H9 (cell line): ENCODE measurements at regions not wholly inside any gene's neighbourhood (a gene's known extent, or its start where the extent isn't known, plus 50 kb on each side); places are given as distances from the start of the nearest gene placed in this dataset.

Experiments
- DNase-seq: peaks from one replicate; pipeline ENCODE4 v3.0.0-alpha.2; 2017
- H2AFZ ChIP-seq: one replicate; pipeline ENCODE4 v1.6.1; 2013; ENCODE audit warnings: mild to moderate bottlenecking, low read length, control low read depth, moderate library complexity
- H2AK5ac ChIP-seq: 2 replicates; pipeline ENCODE4 v1.6.1; 2013; ENCODE audit warnings: low read length, control low read depth, mixed read lengths; ENCODE audit not compliant: insufficient read length
- H2BK120ac ChIP-seq: one replicate; pipeline ENCODE4 v1.6.1; 2013; ENCODE audit warnings: low read depth, mild to moderate bottlenecking, low read length, control low read depth, inconsistent platforms; ENCODE audit not compliant: poor library complexity, severe bottlenecking
- H2BK12ac ChIP-seq: 2 replicates; pipeline ENCODE4 v1.6.1; 2013; ENCODE audit warnings: low read length, control low read depth, mixed read lengths, low read depth; ENCODE audit not compliant: insufficient read length
- H2BK15ac ChIP-seq: 2 replicates; pipeline ENCODE4 v1.6.1; 2013; ENCODE audit warnings: low read depth, low read length, control low read depth
- H2BK20ac ChIP-seq: one replicate; pipeline ENCODE4 v1.6.1; 2013; ENCODE audit warnings: low read depth, mild to moderate bottlenecking, low read length, control low read depth, inconsistent platforms; ENCODE audit not compliant: poor library complexity, severe bottlenecking
- H2BK5ac ChIP-seq: 2 replicates; pipeline ENCODE4 v1.6.1; 2013; ENCODE audit warnings: low read length, control low read depth, mixed read lengths; ENCODE audit not compliant: insufficient read length
- H3K14ac ChIP-seq: 2 replicates; pipeline ENCODE4 v1.6.1; 2013; ENCODE audit warnings: low read length, control low read depth; ENCODE audit not compliant: insufficient read depth
- H3K18ac ChIP-seq: 2 replicates; pipeline ENCODE4 v1.6.1; 2013; ENCODE audit warnings: low read depth, mild to moderate bottlenecking, mixed read lengths, low read length, control low read depth; ENCODE audit not compliant: insufficient read length
- H3K23ac ChIP-seq: 2 replicates; pipeline ENCODE4 v1.6.1; 2013; ENCODE audit warnings: low read length, control low read depth, mixed read lengths, low read depth; ENCODE audit not compliant: insufficient read length
- H3K23me2 ChIP-seq: 2 replicates; pipeline ENCODE4 v1.6.1; 2013; ENCODE audit warnings: low read depth, mild to moderate bottlenecking, mixed read lengths, low read length, control low read depth; ENCODE audit not compliant: insufficient read length, poor library complexity, severe bottlenecking
- H3K27ac ChIP-seq: 2 replicates; pipeline ENCODE4 v1.5.1; 2013; ENCODE audit warnings: low read length, control low read depth, mixed read lengths, low read depth; ENCODE audit not compliant: insufficient read length
- H3K27me3 ChIP-seq: 2 replicates; pipeline ENCODE4 v1.6.1; 2013; ENCODE audit warnings: low read length, control low read depth, inconsistent platforms; ENCODE audit not compliant: insufficient read depth
- H3K4ac ChIP-seq: 2 replicates; pipeline ENCODE4 v1.6.1; 2013; ENCODE audit warnings: low read depth, mild to moderate bottlenecking, control low read depth, inconsistent platforms, low read length, moderate library complexity
- H3K4me1 ChIP-seq: 2 replicates; pipeline ENCODE4 v1.6.1; 2013; ENCODE audit warnings: low read length, control low read depth, inconsistent platforms; ENCODE audit not compliant: insufficient read depth
- H3K4me2 ChIP-seq: 2 replicates; pipeline ENCODE4 v1.6.1; 2013; ENCODE audit warnings: low read length, control low read depth, mixed read lengths; ENCODE audit not compliant: insufficient read length, insufficient read depth
- H3K56ac ChIP-seq: 2 replicates; pipeline ENCODE4 v1.6.1; 2013; ENCODE audit warnings: low read depth, mild to moderate bottlenecking, mixed read lengths, low read length, control low read depth; ENCODE audit not compliant: insufficient read length
- H3K79me1 ChIP-seq: 2 replicates; pipeline ENCODE4 v1.6.1; 2013; ENCODE audit warnings: low read depth, mild to moderate bottlenecking, moderate library complexity, low read length, control low read depth, inconsistent platforms; ENCODE audit not compliant: insufficient read depth, poor library complexity, severe bottlenecking
- H3K79me2 ChIP-seq: 2 replicates; pipeline ENCODE4 v1.6.1; 2013; ENCODE audit warnings: low read length, control low read depth, inconsistent platforms; ENCODE audit not compliant: insufficient read depth
- H3K9ac ChIP-seq: 2 replicates; pipeline ENCODE4 v1.6.1; 2013; ENCODE audit warnings: low read length, control low read depth, mixed read lengths; ENCODE audit not compliant: insufficient read length; ENCODE audit errors: extremely low read depth
- H3K9me3 ChIP-seq: one replicate; pipeline ENCODE4 v1.6.1; 2013; ENCODE audit warnings: low read depth, low read length, inconsistent platforms; ENCODE audit not compliant: control insufficient read depth
- H3T11ph ChIP-seq: one replicate; pipeline ENCODE4 v1.6.1; 2013; ENCODE audit warnings: mild to moderate bottlenecking, low read length, control low read depth, inconsistent platforms
- H4K20me1 ChIP-seq: one replicate; pipeline ENCODE4 v1.6.1; 2013; ENCODE audit not compliant: control insufficient read depth, insufficient read length, insufficient read depth
- H4K5ac ChIP-seq: 2 replicates; pipeline ENCODE4 v1.6.1; 2013; ENCODE audit warnings: low read depth, mild to moderate bottlenecking, mixed read lengths, low read length, control low read depth; ENCODE audit not compliant: insufficient read length
- H4K8ac ChIP-seq: replicated peaks from 2 replicates; pipeline ENCODE4 v1.6.1; 2013; ENCODE audit warnings: low read length, control low read depth, mixed read lengths, low read depth; ENCODE audit not compliant: insufficient read length
- H4K91ac ChIP-seq: 2 replicates; pipeline ENCODE4 v1.6.1; 2013; ENCODE audit warnings: low read depth, mild to moderate bottlenecking, moderate library complexity, mixed read lengths, low read length, control low read depth; ENCODE audit not compliant: insufficient read length
- H3K27ac Mint-ChIP-seq, 3 experiments: 2 replicates in 2 of 3; 3 replicates in 1 of 3; pipeline ENCODE4 v1.8.0; 2020 to 2021; ENCODE audit warnings: mixed read lengths in 3 of 3, mild to moderate bottlenecking in 1 of 3, moderate library complexity in 1 of 3
- H3K27me3 Mint-ChIP-seq: 2 replicates; pipeline ENCODE4 v1.8.0; 2021; ENCODE audit warnings: low read depth, mild to moderate bottlenecking, moderate library complexity, mixed read lengths
- H3K36me3 Mint-ChIP-seq, 3 experiments: 2 replicates in 2 of 3; 3 replicates in 1 of 3; pipeline ENCODE4 v1.8.0; 2020 to 2021; ENCODE audit warnings: low read depth in 3 of 3, mixed read lengths in 3 of 3; ENCODE audit not compliant: insufficient read depth in 1 of 3
- H3K4me1 Mint-ChIP-seq, 2 experiments: 2 replicates each; pipeline ENCODE4 v1.8.0; 2020; ENCODE audit warnings: mixed read lengths in 2 of 2
- H3K4me3 Mint-ChIP-seq, 2 experiments: 2 replicates in 1 of 2; 3 replicates in 1 of 2; pipeline ENCODE4 v1.8.0; 2020 to 2021; ENCODE audit warnings: mild to moderate bottlenecking in 2 of 2, mixed read lengths in 2 of 2, moderate library complexity in 1 of 2
- H3K9me3 Mint-ChIP-seq, 2 experiments: 2 replicates in 1 of 2; 3 replicates in 1 of 2; pipeline ENCODE4 v1.8.0; 2020; ENCODE audit warnings: mild to moderate bottlenecking in 2 of 2, mixed read lengths in 2 of 2, moderate library complexity in 1 of 2
- TF ChIP-seq, protein P1 (sequence below): fragments of 200-600 bp; sonication (generic); conservative IDR thresholded peaks from 3 replicates; pipeline ENCODE4 v1.8.0; 2021; ENCODE audit warnings: antibody characterized with exemption, mild to moderate bottlenecking

DNA sequence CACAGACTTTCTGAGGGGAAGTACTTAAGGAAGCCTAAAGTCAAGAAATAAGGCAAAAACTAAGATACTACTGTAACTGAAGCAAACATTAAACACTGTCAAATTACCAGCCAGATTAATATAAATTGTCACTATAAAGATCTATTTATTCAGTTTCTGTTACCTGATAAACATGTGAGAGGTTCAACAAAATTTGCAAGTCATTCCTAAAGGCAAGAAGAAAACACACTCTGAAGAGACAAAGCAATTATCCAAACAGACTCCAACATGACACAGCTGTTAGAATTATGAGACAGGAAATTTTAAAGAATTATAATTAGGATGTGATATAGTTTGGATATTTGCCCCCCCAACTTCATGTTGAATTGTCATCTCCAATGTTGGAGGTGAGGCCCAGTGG, 140.4 kb upstream of the COL3A1 start:
- H2BK120ac ChIP-seq: no peak overlapping the region
- H2AFZ ChIP-seq: no peak overlapping the region
- H4K8ac ChIP-seq: no peak overlapping the region
- H3K18ac ChIP-seq: no peak overlapping the region
- H3K79me2 ChIP-seq: no peaks in the 10 kb centered on the region
- no peak overlapping the region for H3K4me2 ChIP-seq
- H3K27ac ChIP-seq: no peak overlapping the region
- no peaks in the 10 kb centered on the region for H3K79me1 ChIP-seq
- no peak overlapping the region for H4K5ac ChIP-seq
- H3T11ph ChIP-seq: no peak overlapping the region
- H3K23me2 ChIP-seq: no peaks in the 10 kb centered on the region
- H3K27me3 Mint-ChIP-seq: no peaks in the 10 kb centered on the region
- no peak overlapping the region for H4K91ac ChIP-seq
- no peaks in the 10 kb centered on the region for H3K4me1 ChIP-seq
- H2BK12ac ChIP-seq: no peak overlapping the region
- no peak overlapping the region for H2BK5ac ChIP-seq
- H3K4me3 Mint-ChIP-seq: no peak overlapping the region
- peaks cover 20 to 25% of the 10 kb centered on the region in 2 experiments for H3K9me3 Mint-ChIP-seq
- no peak overlapping the region for H3K14ac ChIP-seq
- no peak overlapping the region for H3K9ac ChIP-seq
- H3K9me3 ChIP-seq: peaks cover 5% of the 10 kb centered on the region
- DNase-seq: no peak
- no peak overlapping the region for H2AK5ac ChIP-seq
- no peak overlapping the region for H3K4ac ChIP-seq
- H3K27ac Mint-ChIP-seq: no peak overlapping the region
- H3K4me1 Mint-ChIP-seq: peaks cover 3 to 8% of the 10 kb centered on the region in 2 experiments; a peak in 3 of 4 replicates
- H3K23ac ChIP-seq: no peak overlapping the region
- H4K20me1 ChIP-seq: no peaks in the 10 kb centered on the region
- H2BK20ac ChIP-seq: no peak overlapping the region
- no peak overlapping the region for H3K56ac ChIP-seq
- H2BK15ac ChIP-seq: no peak overlapping the region
- peaks cover 11 to 18% (median 16%) of the 10 kb centered on the region in 3 experiments for H3K36me3 Mint-ChIP-seq
- TF ChIP-seq, protein P1, sequence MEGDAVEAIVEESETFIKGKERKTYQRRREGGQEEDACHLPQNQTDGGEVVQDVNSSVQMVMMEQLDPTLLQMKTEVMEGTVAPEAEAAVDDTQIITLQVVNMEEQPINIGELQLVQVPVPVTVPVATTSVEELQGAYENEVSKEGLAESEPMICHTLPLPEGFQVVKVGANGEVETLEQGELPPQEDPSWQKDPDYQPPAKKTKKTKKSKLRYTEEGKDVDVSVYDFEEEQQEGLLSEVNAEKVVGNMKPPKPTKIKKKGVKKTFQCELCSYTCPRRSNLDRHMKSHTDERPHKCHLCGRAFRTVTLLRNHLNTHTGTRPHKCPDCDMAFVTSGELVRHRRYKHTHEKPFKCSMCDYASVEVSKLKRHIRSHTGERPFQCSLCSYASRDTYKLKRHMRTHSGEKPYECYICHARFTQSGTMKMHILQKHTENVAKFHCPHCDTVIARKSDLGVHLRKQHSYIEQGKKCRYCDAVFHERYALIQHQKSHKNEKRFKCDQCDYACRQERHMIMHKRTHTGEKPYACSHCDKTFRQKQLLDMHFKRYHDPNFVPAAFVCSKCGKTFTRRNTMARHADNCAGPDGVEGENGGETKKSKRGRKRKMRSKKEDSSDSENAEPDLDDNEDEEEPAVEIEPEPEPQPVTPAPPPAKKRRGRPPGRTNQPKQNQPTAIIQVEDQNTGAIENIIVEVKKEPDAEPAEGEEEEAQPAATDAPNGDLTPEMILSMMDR: no peak
- no peaks in the 10 kb centered on the region for H3K27me3 ChIP-seq
